CD4-positive, alpha-beta T cell (primary cell): ENCODE measurements at regions not wholly inside any gene's neighbourhood (a gene's known extent, or its start where the extent isn't known, plus 50 kb on each side); places are given as distances from the start of the nearest gene placed in this dataset.
"Not testable (repeated sequence)": the region's sequence is repeated elsewhere in the genome, so short reads cannot be mapped to it uniquely, and the experiment has no call there.

Source experiments
- ATAC-seq: fragments of 200-7000 bp; cut with Tn5 transposase; one replicate; pipeline ENCODE4 v1.10.0; 2022; ENCODE audit warnings: mild to moderate bottlenecking; ENCODE audit not compliant: poor library complexity
- CTCF ChIA-PET: fragments of 350-600 bp; sonication (Branson Sonifier 250); formaldehyde crosslinking; loops from one replicate; lab custom pipeline; 2021; ENCODE audit warnings: antibody characterized with exemption, inconsistent platforms; lab: Charles Lee
- POLR2A ChIA-PET: fragments of 350-600 bp; sonication (Branson Sonifier 250); formaldehyde crosslinking; loops from one replicate; lab custom pipeline; 2021; ENCODE audit warnings: antibody characterized with exemption, inconsistent platforms; lab: Charles Lee
- DNase-seq, 14 experiments: peaks; one replicate each; pipeline ENCODE4 v3.0.0-alpha.2; 2013 to 2020; ENCODE audit warnings: mixed read lengths in 2 of 14
- H3K27ac ChIP-seq, 2 donors: one replicate each; pipeline versions ENCODE4 v1.5.1 to v1.7.0; 2013; ENCODE audit warnings: low read length in 2 of 2, low read depth in 1 of 2, mild to moderate bottlenecking in 1 of 2
- H3K27me3 ChIP-seq, 2 experiments: 1 replicate in 1 of 2; 2 replicates in 1 of 2; pipeline versions ENCODE4 v1.6.1 to v1.7.0; 2013; ENCODE audit warnings: low read length in 2 of 2, control low read depth in 1 of 2, mild to moderate bottlenecking in 1 of 2, moderate library complexity in 1 of 2; ENCODE audit not compliant: insufficient read depth in 2 of 2, control insufficient read depth in 1 of 2
- H3K36me3 ChIP-seq: one replicate; pipeline ENCODE4 v1.6.1; 2013; ENCODE audit warnings: low read length, control low read depth; ENCODE audit not compliant: insufficient read depth
- H3K4me1 ChIP-seq: one replicate; pipeline ENCODE4 v1.6.1; 2013; ENCODE audit warnings: low read length, control low read depth; ENCODE audit not compliant: insufficient read depth
- H3K4me3 ChIP-seq: one replicate; pipeline ENCODE4 v1.5.1; 2013; ENCODE audit warnings: mild to moderate bottlenecking, low read length, moderate library complexity
- H3K9me3 ChIP-seq, 2 experiments: 1 replicate in 1 of 2; 2 replicates in 1 of 2; pipeline versions ENCODE4 v1.6.1 to v1.7.0; 2013; ENCODE audit warnings: low read length in 2 of 2, mild to moderate bottlenecking in 2 of 2, control low read depth in 1 of 2, moderate library complexity in 1 of 2; ENCODE audit not compliant: control insufficient read depth in 1 of 2, insufficient read depth in 1 of 2
- H3K27ac Mint-ChIP-seq: one replicate; pipeline ENCODE4 v1.8.0; 2020; ENCODE audit warnings: mixed read lengths
- H3K27me3 Mint-ChIP-seq: one replicate; pipeline ENCODE4 v1.8.0; 2021; ENCODE audit warnings: mixed read lengths
- H3K36me3 Mint-ChIP-seq: one replicate; pipeline ENCODE4 v1.8.0; 2021; ENCODE audit warnings: low read depth, mixed read lengths
- H3K4me1 Mint-ChIP-seq: one replicate; pipeline ENCODE4 v1.8.0; 2021; ENCODE audit warnings: low read depth, mixed read lengths
- H3K4me3 Mint-ChIP-seq: one replicate; pipeline ENCODE4 v1.8.0; 2020; ENCODE audit warnings: mild to moderate bottlenecking, mixed read lengths
- H3K9me3 Mint-ChIP-seq: one replicate; pipeline ENCODE4 v1.8.0; 2020; ENCODE audit warnings: mixed read lengths
- intact Hi-C, 2 experiments: fragments of 100-400 bp; cut with DNase I in 1 of 2; cut with micrococcal nuclease in 1 of 2; formaldehyde crosslinking; loops; one replicate each; pipeline versions ENCODE4 v1.15.1 to v1.9.0; 2023 to 2025; cut with DNase I, micrococcal nuclease
- TF ChIP-seq, protein P1 (sequence below): fragments of 200-600 bp; IDR thresholded peaks from one replicate; pipeline ENCODE4 v1.8.0; 2022; ENCODE audit warnings: antibody characterized with exemption, mild to moderate bottlenecking

DNA sequence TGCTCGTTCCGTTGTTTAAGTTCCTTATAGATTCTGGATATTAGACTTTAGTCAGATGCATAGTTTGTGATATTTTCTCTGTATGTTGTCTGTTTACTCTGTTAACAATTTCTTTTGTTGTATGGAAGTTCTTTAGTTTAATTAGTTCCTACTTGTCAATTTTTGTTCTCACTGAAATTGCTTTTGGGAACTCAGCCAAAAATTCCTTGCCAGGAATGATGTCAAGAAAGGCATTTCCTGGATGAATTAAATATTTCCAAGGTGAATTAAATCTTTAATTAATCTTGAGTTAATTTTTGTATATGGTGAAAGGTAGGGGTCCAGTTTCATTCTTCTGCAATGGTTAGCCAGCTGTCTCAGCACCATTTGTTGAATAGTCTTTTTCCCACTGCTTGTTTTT lies 406.2 kb upstream of the NOX3 start:
- Histone ChIP-seq H3K27me3 (no peaks in the 10 kb centered on the region), H3K4me1 (no peaks in the 10 kb centered on the region), H3K36me3 (no peaks in the 10 kb centered on the region), H3K27ac (no peak overlapping the region), H3K9me3 (peaks cover 9 to 14% of the 10 kb centered on the region in 2 experiments), H3K4me3 (no peak overlapping the region)
- Mint-ChIP-seq H3K9me3 (peaks cover 19% of the 10 kb centered on the region), H3K4me1 (no peaks in the 10 kb centered on the region), H3K27ac (no peak overlapping the region), H3K36me3 (peaks cover 7% of the 10 kb centered on the region), H3K27me3 (no peaks in the 10 kb centered on the region), H3K4me3 (no peak overlapping the region)
- intact Hi-C loops = no loop called here
- TF ChIP-seq, protein P1, sequence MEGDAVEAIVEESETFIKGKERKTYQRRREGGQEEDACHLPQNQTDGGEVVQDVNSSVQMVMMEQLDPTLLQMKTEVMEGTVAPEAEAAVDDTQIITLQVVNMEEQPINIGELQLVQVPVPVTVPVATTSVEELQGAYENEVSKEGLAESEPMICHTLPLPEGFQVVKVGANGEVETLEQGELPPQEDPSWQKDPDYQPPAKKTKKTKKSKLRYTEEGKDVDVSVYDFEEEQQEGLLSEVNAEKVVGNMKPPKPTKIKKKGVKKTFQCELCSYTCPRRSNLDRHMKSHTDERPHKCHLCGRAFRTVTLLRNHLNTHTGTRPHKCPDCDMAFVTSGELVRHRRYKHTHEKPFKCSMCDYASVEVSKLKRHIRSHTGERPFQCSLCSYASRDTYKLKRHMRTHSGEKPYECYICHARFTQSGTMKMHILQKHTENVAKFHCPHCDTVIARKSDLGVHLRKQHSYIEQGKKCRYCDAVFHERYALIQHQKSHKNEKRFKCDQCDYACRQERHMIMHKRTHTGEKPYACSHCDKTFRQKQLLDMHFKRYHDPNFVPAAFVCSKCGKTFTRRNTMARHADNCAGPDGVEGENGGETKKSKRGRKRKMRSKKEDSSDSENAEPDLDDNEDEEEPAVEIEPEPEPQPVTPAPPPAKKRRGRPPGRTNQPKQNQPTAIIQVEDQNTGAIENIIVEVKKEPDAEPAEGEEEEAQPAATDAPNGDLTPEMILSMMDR = no peak
- no peak for ATAC-seq
- ChIA-PET POLR2A (no interaction called here), CTCF (no interaction called here)
- DNase-seq = no peak

DNA sequence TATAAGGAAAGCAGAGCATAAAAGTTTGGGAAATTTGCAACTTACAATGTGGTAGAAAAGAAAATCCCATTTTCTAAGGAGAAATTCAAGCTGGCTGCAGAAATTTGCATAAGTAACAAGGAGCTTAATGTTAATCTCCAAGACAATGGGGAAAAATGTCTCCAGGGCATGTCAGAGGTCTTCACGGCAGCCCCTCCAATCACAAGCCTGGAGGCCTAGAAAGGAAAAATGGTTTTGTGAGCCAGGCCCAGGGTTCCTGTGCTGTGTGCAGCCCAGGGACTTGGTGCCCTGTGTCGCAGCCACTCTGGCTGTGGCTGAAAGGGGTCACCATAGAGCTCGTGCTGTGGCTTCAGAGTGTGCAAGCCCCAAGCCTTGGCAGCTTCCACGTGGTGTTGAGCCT lies 403.3 kb upstream of the NOX3 start:
- H3K4me1 ChIP-seq, DNase-seq, H3K4me1 Mint-ChIP-seq, intact Hi-C loops, H3K36me3 ChIP-seq, CTCF ChIA-PET, H3K36me3 Mint-ChIP-seq, H3K27me3 Mint-ChIP-seq, H3K27ac Mint-ChIP-seq, POLR2A ChIA-PET, ATAC-seq, H3K27me3 ChIP-seq, H3K27ac ChIP-seq, H3K4me3 Mint-ChIP-seq, H3K4me3 ChIP-seq: not testable (repeated sequence)
- peaks cover 13% of the 10 kb centered on the region for H3K9me3 Mint-ChIP-seq
- H3K9me3 ChIP-seq = peaks cover 9 to 14% of the 10 kb centered on the region in 2 experiments

GRCh38 chr6:155854787-155855186 lies 399.1 kb upstream of the NOX3 start:
- Mint-ChIP-seq H3K27me3 (no peaks in the 10 kb centered on the region), H3K27ac (no peak overlapping the region), H3K36me3 (no peaks in the 10 kb centered on the region), H3K9me3 (no peaks in the 10 kb centered on the region), H3K4me3 (no peak overlapping the region), H3K4me1 (no peaks in the 10 kb centered on the region)
- CTCF ChIA-PET = no interaction called here
- H3K27ac ChIP-seq = no peak overlapping the region
- ATAC-seq (no peak), DNase-seq (no peak)
- no peaks in the 10 kb centered on the region for H3K27me3 ChIP-seq
- peaks cover 3 to 9% of the 10 kb centered on the region in 2 experiments for H3K9me3 ChIP-seq
- H3K4me1 ChIP-seq = no peaks in the 10 kb centered on the region
- TF ChIP-seq, protein P1 = no peak
- POLR2A ChIA-PET = no interaction called here
- no peaks in the 10 kb centered on the region for H3K36me3 ChIP-seq
- no peak overlapping the region for H3K4me3 ChIP-seq
- intact Hi-C loops = no loop called here

DNA sequence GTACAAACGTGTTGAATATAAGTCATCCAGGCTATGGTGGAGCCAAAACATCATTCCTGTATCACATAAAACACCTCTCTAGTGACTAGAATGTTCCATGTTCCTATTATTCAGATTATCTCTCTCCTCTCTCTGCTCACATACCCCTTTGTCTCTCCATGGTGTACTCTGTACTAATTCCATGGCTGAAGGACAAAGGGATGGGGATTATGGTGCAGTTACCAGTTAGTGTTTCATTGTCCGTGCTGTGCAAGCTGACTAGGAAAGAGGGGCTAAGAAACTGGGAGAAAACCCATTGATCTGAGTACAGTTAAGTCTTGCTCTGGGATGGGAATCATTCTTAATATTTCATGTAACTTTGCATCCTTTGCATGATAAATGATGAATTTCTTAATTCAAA lies 397.4 kb upstream of the NOX3 start:
- no peaks in the 10 kb centered on the region for H3K36me3 Mint-ChIP-seq
- Histone ChIP-seq H3K36me3 (no peaks in the 10 kb centered on the region), H3K4me1 (no peaks in the 10 kb centered on the region), H3K4me3 (no peak overlapping the region), H3K9me3 (no peaks in the 10 kb centered on the region), H3K27ac (no peak overlapping the region), H3K27me3 (no peaks in the 10 kb centered on the region)
- intact Hi-C loops = no loop called here
- ChIA-PET POLR2A (no interaction called here), CTCF (no interaction called here)
- H3K9me3 Mint-ChIP-seq = no peaks in the 10 kb centered on the region
- no peak overlapping the region for H3K27ac Mint-ChIP-seq
- TF ChIP-seq, protein P1 = no peak
- no peak overlapping the region for H3K4me3 Mint-ChIP-seq
- H3K4me1 Mint-ChIP-seq = no peaks in the 10 kb centered on the region
- no peaks in the 10 kb centered on the region for H3K27me3 Mint-ChIP-seq
- no peak for DNase-seq
- ATAC-seq = no peak
